Activated naive CD8-positive, alpha-beta T cell treated with anti-CD3 and anti-CD28 coated beads, Interleukin-2, amount 10 ng/mL, durations not matched to agents 7 days and 5 days (primary cell): ENCODE measurements at regions not wholly inside any gene's neighbourhood (a gene's known extent, or its start where the extent isn't known, plus 50 kb on each side); places are given as distances from the start of the nearest gene placed in this dataset.

Experiments
- ATAC-seq: fragments of 150-1000 bp; cut with Tn5 transposase; one replicate; pipeline ENCODE4 v1.10.0; 2021; ENCODE audit warnings: low read depth, moderate library complexity
- POLR2A ChIA-PET: fragments of 350-600 bp; sonication (Branson Sonifier 250); formaldehyde crosslinking; loops from one replicate; lab custom pipeline; 2021; ENCODE audit warnings: antibody characterized with exemption; lab: Charles Lee
- DNase-seq: peaks from one replicate; pipeline ENCODE4 v3.0.0; 2021
- H3K27ac Mint-ChIP-seq: one replicate; pipeline ENCODE4 v1.8.0; 2022; ENCODE audit warnings: mild to moderate bottlenecking, mixed read lengths
- H3K27me3 Mint-ChIP-seq: one replicate; pipeline ENCODE4 v1.8.0; 2022; ENCODE audit warnings: mild to moderate bottlenecking, moderate library complexity, mixed read lengths
- H3K36me3 Mint-ChIP-seq: one replicate; pipeline ENCODE4 v1.8.0; 2021; ENCODE audit warnings: mild to moderate bottlenecking, mixed read lengths
- H3K4me1 Mint-ChIP-seq: one replicate; pipeline ENCODE4 v1.8.0; 2021; ENCODE audit warnings: mixed read lengths
- H3K4me3 Mint-ChIP-seq: one replicate; pipeline ENCODE4 v1.8.0; 2022; ENCODE audit warnings: mild to moderate bottlenecking, moderate library complexity, mixed read lengths
- H3K9me3 Mint-ChIP-seq: one replicate; pipeline ENCODE4 v1.8.0; 2021; ENCODE audit warnings: mixed read lengths

DNA sequence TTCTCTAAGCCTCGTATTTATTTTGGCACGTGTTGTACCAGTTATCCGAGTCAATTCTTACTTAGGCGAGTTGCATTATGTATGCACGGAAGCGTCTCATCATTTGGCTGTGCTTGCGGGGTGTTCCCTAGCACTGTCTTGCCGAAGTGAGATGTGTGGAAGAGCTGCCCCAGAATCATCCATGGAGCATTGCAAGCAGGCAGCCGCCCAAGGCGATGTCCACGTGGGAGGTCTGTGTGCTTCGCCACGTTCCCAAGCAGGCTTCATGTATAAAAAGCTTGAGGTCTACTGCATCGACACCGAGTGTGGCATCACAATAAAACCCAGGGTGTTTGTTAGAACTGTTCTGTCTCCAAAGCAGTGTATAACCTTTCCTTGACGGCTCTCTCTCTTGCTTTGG is 849.9 kb downstream of the DCDC2C start:
- no peak for DNase-seq

DNA sequence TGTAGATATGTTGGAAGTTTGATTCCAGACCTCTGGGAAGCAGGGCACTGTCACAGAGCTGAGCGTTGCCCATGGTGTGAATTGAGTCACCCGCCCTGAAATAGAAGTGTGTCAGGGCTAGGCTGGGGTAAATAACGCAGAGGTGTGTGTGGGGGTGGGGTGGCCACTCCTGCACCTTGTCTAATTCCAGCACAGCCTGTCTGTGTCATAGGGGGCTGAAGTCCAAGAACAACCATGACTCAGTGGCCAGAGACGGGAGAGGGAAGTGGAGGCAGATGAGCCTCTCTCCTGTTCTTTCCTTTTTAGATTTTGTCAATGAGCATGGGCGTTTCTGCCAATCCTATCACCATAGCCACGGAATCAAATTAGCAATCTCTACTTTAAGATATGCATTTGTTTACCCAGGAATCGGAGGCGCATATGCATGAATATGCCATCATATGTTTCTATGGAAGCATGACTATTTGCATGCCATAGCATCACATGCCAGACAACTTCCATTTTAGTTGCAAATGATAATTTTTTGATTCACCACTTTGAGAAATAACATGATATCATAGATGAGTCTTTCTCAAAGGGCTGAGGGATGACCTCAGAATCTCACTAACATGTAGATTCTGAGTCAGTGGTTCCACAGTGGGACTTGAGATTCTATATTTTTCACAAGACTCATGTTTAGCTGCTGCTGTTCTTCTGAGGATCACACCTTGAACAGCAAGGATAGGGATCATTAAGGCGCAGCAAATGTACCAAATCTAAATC is 852.9 kb downstream of the DCDC2C start:
- Mint-ChIP-seq H3K4me1 (no peaks in the 10 kb centered on the region), H3K27ac (no peak overlapping the region), H3K4me3 (no peak overlapping the region), H3K36me3 (no peaks in the 10 kb centered on the region), H3K27me3 (no peaks in the 10 kb centered on the region), H3K9me3 (peaks cover 3% of the 10 kb centered on the region)
- ATAC-seq, result no peak
- DNase-seq, result no peak
- POLR2A ChIA-PET, result no interaction called here

More for the DNA sequence above, 849.9 kb downstream of the DCDC2C start:
- Mint-ChIP-seq H3K27ac (no peak overlapping the region), H3K9me3 (peaks cover 1% of the 10 kb centered on the region), H3K36me3 (no peaks in the 10 kb centered on the region), H3K4me3 (no peak overlapping the region), H3K4me1 (no peaks in the 10 kb centered on the region), H3K27me3 (no peaks in the 10 kb centered on the region)
- POLR2A ChIA-PET, result no interaction called here
- no peak for ATAC-seq

DNA sequence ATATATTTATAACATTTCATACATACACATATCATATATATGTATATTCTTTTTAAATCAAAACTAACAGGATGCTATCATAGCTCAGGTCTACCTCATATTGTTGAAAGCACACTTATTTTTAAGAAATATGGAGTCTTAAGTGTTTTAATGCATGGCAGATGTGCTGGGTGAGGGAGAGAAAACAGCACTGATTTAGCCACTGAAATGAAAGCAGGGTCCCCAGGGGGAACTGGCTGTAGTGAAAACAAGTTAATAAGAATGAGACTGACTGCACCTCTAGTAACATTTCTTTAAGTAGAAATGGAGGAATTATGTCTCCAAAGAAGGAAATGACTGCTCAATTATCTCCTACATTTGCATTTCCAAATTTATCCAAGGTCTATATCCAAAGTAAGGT is 857.8 kb downstream of the DCDC2C start:
- POLR2A ChIA-PET, result no interaction called here

DNA sequence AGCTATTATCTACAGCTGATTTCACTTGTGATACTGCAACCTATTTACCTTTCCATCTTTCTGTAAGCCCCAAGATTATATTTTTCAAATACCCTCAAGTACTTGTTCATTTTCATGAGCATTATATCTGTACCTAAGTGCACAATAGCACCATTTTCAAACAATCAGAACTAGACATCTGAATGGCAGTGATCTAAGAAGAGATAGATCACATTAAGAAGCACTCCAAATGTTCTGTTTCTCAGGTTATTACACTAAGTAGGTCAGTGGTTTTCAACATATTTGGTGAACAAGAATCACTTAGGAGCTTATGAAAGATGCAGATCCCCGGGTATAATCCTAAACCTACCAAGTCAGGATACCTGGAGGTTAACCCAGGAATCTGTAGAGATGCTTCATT is 872.7 kb downstream of the DCDC2C start:
- Mint-ChIP-seq H3K9me3 (peaks cover 8% of the 10 kb centered on the region), H3K36me3 (no peaks in the 10 kb centered on the region), H3K27me3 (no peaks in the 10 kb centered on the region), H3K4me1 (no peaks in the 10 kb centered on the region), H3K27ac (no peak overlapping the region), H3K4me3 (no peak overlapping the region)
- ATAC-seq (no peak), DNase-seq (no peak)
- POLR2A ChIA-PET, result no interaction called here

More for the DNA sequence above, 857.8 kb downstream of the DCDC2C start:
- H3K9me3 Mint-ChIP-seq, result peaks cover 5% of the 10 kb centered on the region
- H3K4me1 Mint-ChIP-seq, result no peaks in the 10 kb centered on the region
- no peaks in the 10 kb centered on the region for H3K27me3 Mint-ChIP-seq
- no peak for ATAC-seq
- no peak overlapping the region for H3K4me3 Mint-ChIP-seq
- H3K36me3 Mint-ChIP-seq, result no peaks in the 10 kb centered on the region
- no peak overlapping the region for H3K27ac Mint-ChIP-seq
- no peak for DNase-seq

DNA sequence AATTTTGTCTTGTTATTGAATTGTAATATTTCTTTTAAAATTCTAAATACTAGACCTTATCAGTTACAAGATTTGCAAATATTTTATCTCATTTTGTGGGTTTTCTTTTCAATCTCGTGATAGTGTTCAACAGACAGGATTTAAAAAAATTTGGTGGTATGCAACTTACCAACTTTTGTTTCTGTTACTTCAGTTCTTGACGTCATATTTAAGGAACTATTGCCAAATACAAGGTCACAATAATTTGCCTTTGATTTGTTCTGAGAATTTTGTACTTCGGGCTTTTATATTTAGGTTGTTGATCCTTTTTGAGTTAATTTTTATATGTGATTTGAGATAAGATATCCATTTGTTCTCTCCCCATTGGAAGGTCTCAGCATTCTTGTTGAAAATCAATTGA is 876.6 kb downstream of the DCDC2C start:
- POLR2A ChIA-PET, result no interaction called here
- Mint-ChIP-seq H3K27me3 (no peaks in the 10 kb centered on the region), H3K4me3 (no peak overlapping the region), H3K4me1 (no peaks in the 10 kb centered on the region), H3K27ac (no peak overlapping the region), H3K36me3 (no peaks in the 10 kb centered on the region), H3K9me3 (no peaks in the 10 kb centered on the region)
- DNase-seq, result no peak
- ATAC-seq, result no peak

DNA sequence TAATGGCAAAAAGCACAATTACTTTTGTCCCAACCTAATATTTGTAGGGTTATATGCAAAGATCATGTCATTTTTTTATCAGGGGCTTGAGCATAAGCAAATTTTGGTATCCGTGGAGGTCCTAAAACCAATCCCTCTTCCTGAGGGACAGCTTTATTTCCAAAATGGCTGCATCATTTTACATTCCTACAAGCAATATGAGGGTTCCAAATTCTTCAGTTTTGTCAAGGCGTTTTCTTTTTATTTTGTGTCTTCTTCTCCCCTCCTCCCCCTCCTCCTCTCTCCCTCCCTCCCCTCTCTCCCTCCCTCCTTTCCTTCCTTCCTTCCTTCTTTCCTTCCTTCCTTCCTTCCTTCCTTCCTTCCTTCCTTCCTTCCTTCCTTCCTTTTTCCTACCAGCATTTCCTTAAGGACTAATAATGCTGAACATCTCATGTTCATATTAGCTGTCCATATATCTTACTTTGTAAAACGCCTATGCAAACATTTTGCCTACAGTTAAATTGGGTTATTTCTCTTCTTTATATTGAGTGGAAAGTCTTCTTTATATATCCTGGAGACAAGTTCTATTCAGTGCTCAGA is 881.8 kb downstream of the DCDC2C start:
- ATAC-seq (no peak), DNase-seq (no peak)
- POLR2A ChIA-PET, result no interaction called here
- Mint-ChIP-seq H3K4me1 (no peaks in the 10 kb centered on the region), H3K9me3 (peaks cover 3% of the 10 kb centered on the region), H3K36me3 (no peaks in the 10 kb centered on the region), H3K27ac (no peak overlapping the region), H3K27me3 (no peaks in the 10 kb centered on the region), H3K4me3 (no peak overlapping the region)

DNA sequence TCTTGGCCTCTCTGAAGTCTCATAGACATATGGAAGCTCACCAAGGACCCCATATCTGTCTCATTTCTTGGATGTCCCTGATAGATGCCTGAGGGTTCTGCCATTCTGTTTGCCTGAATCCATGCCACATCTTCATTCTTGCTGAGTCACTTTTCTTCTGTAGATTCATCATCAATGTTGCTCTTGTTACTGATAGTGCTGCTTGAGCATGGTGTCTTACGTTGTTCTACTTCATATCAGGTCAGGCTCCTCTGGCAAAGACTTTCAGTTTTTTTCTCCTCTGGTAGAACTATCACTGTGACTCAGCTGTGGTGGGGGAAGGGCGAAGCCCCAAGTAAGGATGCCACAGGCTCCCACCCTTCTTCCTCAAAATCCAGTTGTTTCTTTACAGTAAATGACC is 885.2 kb downstream of the DCDC2C start:
- POLR2A ChIA-PET, result no interaction called here
- peaks cover 6% of the 10 kb centered on the region for H3K9me3 Mint-ChIP-seq
- H3K4me1 Mint-ChIP-seq, result no peaks in the 10 kb centered on the region
- no peak overlapping the region for H3K4me3 Mint-ChIP-seq
- no peak for DNase-seq
- no peaks in the 10 kb centered on the region for H3K27me3 Mint-ChIP-seq
- no peak for ATAC-seq
- no peaks in the 10 kb centered on the region for H3K36me3 Mint-ChIP-seq
- H3K27ac Mint-ChIP-seq, result no peak overlapping the region

DNA sequence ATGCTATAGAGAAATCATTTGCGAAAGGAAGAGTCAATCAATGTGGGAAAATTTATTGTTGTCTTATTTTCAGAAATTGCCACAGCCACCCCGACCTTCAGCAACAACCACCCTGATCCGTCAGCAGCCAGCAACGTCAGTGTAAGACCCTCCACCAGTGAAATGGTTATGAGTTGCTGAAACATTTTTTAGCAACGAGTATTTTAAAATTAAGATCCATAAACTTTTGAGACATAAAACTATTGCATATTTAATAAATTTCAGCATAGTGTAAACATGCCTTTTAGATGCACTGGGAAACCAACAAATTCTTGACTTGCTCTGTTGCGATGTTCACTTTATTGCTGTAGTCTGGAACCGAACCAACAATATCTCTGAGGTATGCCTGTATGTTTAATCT is 887.9 kb downstream of the DCDC2C start:
- no peak for ATAC-seq
- POLR2A ChIA-PET, result no interaction called here
- Mint-ChIP-seq H3K27ac (no peak overlapping the region), H3K27me3 (no peaks in the 10 kb centered on the region), H3K4me1 (no peaks in the 10 kb centered on the region), H3K4me3 (no peak overlapping the region), H3K36me3 (no peaks in the 10 kb centered on the region), H3K9me3 (peaks cover 6% of the 10 kb centered on the region)
- DNase-seq, result no peak

DNA sequence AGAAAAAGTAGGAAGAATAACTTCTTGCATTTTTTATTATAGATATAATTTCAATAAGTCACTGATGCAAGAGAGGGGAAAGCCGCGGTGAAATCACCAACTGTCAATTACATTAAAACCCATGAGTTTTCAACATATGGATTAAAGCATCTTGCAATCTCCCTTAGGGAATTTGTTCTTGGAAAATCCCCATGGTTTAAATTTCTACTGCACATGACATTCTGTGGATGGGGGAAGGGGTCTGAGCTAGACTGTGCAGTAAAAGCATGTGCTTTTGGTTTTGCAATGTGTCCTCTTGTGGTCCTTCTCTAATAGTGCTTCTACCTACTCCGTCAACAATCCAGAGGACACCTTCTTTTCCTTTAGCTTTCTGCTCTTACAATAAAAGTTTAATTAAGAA is 894.0 kb downstream of the DCDC2C start:
- ATAC-seq, result no peak
- no peak overlapping the region for H3K27ac Mint-ChIP-seq
- POLR2A ChIA-PET, result no interaction called here
- H3K4me1 Mint-ChIP-seq, result no peaks in the 10 kb centered on the region
- H3K4me3 Mint-ChIP-seq, result no peak overlapping the region
- no peaks in the 10 kb centered on the region for H3K27me3 Mint-ChIP-seq
- no peak for DNase-seq
- H3K9me3 Mint-ChIP-seq, result no peaks in the 10 kb centered on the region
- H3K36me3 Mint-ChIP-seq, result no peaks in the 10 kb centered on the region

DNA sequence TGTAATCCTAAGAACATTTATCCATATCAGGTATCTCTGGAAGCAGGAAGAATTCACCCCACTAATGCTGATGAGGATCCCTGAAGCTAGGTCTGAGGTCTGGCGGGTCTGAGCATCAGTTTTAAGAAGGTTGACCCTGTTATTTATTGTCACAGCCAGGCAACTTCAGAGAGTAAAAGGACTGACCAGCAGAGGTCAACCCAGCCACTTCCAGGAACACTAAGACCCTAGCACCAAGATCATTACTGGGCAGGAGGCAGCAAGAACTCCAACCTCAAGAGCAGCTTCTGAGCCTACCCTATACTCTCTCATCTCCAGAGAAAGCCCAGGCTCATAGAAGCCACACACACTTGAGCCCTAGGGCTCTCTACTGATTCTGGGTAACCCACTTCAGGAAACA is 901.4 kb downstream of the DCDC2C start:
- Mint-ChIP-seq H3K36me3 (no peaks in the 10 kb centered on the region), H3K9me3 (no peaks in the 10 kb centered on the region), H3K4me3 (no peak overlapping the region), H3K27me3 (no peaks in the 10 kb centered on the region), H3K4me1 (no peaks in the 10 kb centered on the region), H3K27ac (no peak overlapping the region)
- DNase-seq (no peak), ATAC-seq (no peak)
- POLR2A ChIA-PET, result no interaction called here

DNA sequence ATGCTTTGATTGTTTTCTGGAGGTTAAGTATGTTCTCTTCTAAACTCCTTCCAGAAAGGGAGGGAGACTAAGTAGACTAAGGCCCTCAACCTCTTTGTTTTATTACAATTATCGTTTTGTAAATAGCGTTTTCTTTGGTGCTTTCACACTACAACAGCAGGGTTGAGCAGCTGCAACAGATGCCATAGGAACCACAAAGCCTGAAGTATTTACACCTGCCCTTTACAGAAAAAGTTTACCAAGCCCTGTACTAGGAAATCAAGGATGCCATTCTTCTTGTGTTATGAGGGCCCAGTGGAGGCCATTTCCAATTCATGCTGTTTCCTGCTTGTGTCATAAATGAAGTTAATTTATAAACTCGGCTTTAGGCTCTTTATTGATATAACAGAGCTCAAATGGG is 914.8 kb downstream of the DCDC2C start:
- Mint-ChIP-seq H3K36me3 (no peaks in the 10 kb centered on the region), H3K4me1 (no peaks in the 10 kb centered on the region), H3K9me3 (peaks cover 10% of the 10 kb centered on the region), H3K4me3 (no peak overlapping the region), H3K27ac (no peak overlapping the region), H3K27me3 (no peaks in the 10 kb centered on the region)
- POLR2A ChIA-PET, result no interaction called here
- ATAC-seq, result no peak
- DNase-seq, result no peak

DNA sequence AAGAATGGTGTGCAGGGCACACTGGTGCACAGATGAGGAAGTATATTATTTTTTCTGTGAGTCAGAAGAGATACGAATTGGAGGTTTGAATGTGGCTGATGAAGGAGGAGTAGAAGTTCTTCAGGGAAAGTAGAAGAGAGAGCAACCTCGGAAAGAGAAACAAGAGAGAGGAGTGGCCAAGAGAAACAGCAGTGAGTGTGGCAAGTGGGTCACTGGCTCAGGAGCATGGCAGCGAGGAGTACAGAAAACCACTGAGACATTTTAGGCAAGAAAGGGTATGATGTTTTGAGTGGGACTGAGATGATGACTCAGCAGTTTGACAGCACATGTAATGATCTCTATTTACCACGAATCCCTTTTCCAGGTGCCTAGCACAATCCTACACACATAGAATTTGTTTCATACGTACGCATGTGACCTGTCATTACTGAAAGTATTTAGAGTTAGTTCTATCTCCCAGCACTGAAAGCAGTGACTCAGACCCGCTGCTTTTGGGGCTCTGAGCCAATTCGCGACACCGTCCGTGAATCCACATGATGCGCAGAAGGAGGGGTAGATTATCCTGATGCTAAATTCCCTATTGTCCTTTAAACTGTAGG is 915.4 kb downstream of the DCDC2C start:
- no peaks in the 10 kb centered on the region for H3K4me1 Mint-ChIP-seq
- POLR2A ChIA-PET, result no interaction called here
- peaks cover 11% of the 10 kb centered on the region for H3K9me3 Mint-ChIP-seq
- no peak overlapping the region for H3K4me3 Mint-ChIP-seq
- DNase-seq (no peak), ATAC-seq (no peak)
- no peak overlapping the region for H3K27ac Mint-ChIP-seq
- H3K27me3 Mint-ChIP-seq, result no peaks in the 10 kb centered on the region
- no peaks in the 10 kb centered on the region for H3K36me3 Mint-ChIP-seq

DNA sequence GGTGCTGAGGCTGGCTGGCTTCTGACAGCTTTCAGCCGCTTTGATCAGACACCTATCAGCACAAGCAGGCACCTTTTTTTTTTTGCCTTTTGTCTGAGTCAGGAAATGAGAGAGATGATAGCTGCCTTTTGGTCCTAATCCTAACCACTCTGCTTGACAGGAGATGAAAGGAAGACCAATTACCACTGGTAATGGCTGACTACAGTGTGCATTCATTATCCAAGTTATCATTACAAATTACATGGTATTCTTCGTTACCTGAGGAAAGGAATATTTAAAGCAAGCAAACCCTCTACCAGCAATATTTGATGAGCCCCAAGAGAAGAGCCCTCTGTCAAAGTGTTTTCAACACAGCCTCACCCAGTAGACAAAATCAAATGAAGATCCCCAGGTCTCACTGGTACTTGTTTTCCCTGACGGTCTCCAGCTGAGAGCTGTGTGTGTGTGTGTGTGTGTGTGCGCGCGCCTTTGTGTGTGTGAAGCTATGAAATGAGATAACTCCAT is 925.7 kb downstream of the DCDC2C start:
- no peak for ATAC-seq
- Mint-ChIP-seq H3K27ac (no peak overlapping the region), H3K9me3 (peaks cover 2% of the 10 kb centered on the region), H3K4me1 (no peaks in the 10 kb centered on the region), H3K4me3 (no peak overlapping the region), H3K36me3 (no peaks in the 10 kb centered on the region), H3K27me3 (no peaks in the 10 kb centered on the region)
- DNase-seq, result no peak
- POLR2A ChIA-PET, result no interaction called here

DNA sequence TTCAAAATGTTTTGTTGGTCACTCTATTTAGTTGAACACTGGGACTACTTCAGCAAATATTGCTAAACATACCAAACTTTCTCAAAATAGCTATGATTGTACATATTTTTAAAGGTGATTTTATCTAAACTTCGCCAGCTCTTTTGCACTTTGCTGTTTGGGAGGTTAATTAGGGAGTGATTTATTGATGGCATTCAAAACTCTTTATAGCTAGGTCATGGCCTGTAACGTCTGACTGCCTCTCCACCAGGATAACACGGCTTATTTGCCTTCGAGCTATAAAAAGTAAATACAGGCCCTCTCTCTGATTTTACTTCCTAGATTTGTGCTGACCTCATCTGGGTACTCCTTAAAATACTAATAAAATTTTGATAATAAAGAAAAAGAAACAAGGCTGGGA is 931.9 kb downstream of the DCDC2C start:
- POLR2A ChIA-PET, result no interaction called here
- H3K27ac Mint-ChIP-seq, result no peak overlapping the region
- H3K9me3 Mint-ChIP-seq, result peaks cover 2% of the 10 kb centered on the region
- ATAC-seq (no peak), DNase-seq (no peak)
- H3K4me3 Mint-ChIP-seq, result no peak overlapping the region
- H3K36me3 Mint-ChIP-seq, result no peaks in the 10 kb centered on the region
- no peaks in the 10 kb centered on the region for H3K4me1 Mint-ChIP-seq
- H3K27me3 Mint-ChIP-seq, result no peaks in the 10 kb centered on the region
